Lung microvascular endothelial cell (primary cell): ENCODE measurements at regions not wholly inside any gene's neighbourhood (a gene's known extent, or its start where the extent isn't known, plus 50 kb on each side); places are given as distances from the start of the nearest gene placed in this dataset.

Experiments
- DNase-seq, 2 donors: peaks; one replicate each; pipeline versions ENCODE4 v3.0.0 to v3.0.0-alpha.2; 2010; ENCODE audit warnings: low read depth in 2 of 2

DNA sequence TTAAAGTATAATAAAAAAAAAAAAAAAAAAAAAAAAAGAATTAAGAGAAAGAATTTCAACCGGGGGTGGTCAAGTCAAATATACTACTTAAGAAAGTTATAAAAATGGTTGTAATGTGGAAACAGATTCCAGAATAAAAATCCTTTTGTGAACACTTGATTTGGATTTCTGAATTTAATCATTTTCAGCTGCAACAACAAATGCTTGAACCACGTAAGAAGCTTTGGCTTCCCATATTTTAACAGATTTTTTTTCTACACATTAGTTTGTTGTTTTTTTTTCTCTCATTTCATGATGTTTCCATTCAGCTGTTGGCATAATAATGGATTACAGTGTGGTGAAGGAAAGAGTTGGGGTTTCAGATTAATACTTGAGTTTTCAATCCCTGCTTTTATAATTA lies 137.3 kb upstream of the AGR3 start:
- no peak for DNase-seq

DNA sequence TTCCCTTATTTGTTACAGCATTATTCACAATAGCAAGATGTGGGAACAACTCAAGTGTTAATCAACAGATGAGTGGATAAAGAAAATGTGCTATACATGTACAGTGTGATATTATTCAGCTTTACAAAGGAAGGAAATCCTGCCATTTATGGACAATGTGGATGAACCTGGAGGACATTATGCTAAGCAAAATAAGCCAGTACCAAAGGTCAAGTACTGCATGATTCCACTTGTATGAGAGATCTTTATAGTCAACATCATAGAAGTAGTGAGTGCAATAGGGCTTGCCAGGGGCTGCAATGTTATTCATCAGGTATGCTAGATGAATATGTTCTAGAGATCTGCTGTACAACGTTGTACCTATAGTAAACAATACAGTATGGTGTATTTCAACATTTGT lies 138.5 kb upstream of the AGR3 start:
- peak; percentile 20 to 73 for DNase-seq

- no peak for DNase-seq
Observed at GRCh38 chr7:17021205-17021604, 139.4 kb upstream of the AGR3 start.

- DNase-seq = no peak
Observed at GRCh38 chr7:17022920-17023319, 141.1 kb upstream of the AGR3 start.

DNA sequence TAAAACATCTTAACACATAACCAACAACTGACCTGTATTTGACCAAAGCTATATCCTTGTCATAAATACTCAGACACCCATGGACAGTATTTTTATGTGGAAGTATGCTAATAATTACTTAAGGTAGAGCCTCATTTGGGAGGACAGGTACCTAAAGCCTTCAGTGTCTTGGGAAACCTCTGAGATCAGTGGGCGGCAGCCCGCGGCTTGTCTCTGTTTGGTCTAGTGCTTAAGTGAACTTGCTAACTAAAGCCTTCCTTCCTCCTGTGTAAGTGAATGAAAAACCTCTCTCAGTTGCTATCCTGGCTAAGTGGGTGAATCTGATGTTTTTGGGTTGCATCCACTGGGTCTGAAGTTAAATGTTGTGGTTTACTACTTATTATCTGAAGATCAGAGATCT lies 144.5 kb upstream of the AGR3 start:
- no peak for DNase-seq

GRCh38 chr7:17027143-17027788 lies 145.5 kb upstream of the AGR3 start:
- peak in 1 of 2 donors; percentile 75 for DNase-seq

DNA sequence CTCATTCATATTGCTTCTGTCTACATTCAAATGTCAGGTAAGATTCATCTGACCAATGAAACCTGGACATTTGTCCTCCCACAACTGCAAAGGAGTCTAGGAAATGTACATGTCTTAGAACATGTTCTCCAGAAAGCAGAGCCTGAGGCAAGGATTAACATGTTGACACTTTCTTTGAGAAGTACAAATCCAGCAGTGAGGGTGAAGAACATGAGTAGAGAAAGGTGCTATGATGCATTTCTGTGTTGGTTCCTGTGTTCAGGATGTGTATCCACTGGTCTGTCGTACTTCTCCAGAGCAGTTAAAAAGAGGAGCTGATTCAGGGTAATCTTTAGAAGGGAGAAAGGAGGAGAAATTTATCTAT lies 146.0 kb upstream of the AGR3 start:
- DNase-seq = no peak

DNA sequence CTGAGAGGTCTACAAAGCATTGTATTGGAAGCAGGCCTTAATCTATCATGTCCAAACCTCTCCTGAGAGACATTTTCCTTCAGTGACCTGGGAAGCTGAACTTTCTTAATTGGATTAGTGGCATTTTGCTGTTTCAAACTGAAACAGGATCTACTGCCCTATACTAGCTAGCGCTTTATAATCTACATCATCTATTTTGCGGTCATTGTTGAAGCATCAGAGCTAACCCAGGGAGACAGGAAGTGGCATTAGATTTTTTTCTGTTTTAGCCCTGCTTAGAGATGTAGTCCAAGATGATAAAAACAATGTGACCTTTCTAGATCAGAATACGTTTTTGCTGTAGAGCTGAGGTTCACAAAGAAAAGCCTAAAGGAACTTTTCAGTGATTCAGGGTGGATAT lies 147.4 kb upstream of the AGR3 start:
- no peak for DNase-seq

GRCh38 chr7:17030559-17030958 lies 148.8 kb upstream of the AGR3 start:
- peak; percentile 30 to 64 for DNase-seq

DNA sequence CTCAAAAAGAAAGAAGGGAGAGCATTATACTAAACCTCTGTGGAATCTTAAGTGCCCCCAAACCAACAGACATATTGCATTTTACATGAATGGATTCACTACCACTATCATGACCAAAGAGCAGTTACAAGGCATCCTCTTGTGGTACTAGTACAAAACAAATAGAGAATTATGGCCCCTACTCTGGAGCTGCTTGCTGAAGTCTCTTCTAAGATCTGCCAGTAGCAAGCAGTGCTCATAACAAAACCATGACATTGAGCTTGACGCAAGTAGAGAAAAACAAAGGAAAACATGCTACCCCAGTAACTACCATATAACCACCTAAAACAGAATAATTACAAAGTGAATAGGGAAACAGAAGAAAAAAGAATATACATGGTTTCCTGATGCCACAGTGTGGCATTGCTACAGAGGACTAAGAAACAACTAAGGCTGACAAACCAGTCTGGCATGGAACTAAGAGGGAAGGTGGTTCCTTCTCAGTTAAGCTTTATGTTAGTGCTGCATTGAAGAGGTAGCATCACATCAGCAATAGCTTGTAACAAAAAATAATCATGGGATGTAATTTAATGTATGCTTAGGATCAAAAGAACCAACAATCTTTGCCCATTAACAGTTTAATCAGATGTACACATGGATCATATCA lies 150.2 kb upstream of the AGR3 start:
- DNase-seq = no peak

DNA sequence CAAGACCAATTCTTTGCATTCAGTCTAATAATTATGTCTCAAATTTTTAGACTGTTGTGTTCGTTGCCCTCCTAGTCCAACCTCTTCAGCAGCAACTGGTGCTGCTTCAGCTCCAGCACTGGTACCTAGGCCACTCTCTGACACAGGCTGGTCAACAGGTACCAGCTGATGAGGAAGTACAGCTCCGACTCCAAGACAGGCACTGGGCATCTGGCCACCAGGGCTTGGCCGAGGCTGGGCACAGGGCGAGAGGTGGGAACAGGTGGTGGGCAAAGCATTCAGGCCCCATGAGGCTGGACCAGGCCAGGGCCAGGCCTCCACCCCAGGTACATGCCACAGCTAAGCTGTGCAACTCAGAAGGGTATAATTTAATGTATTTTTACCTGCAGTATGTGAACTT lies 151.5 kb upstream of the AGR3 start:
- no peak for DNase-seq

- DNase-seq = no peak
Observed at GRCh38 chr7:17036584-17036983, 154.8 kb upstream of the AGR3 start.

- DNase-seq = no peak
Observed at GRCh38 chr7:17037356-17037755, 155.6 kb upstream of the AGR3 start.

- DNase-seq = no peak
Observed at GRCh38 chr7:17038160-17038782, 156.5 kb upstream of the AGR3 start.

DNA sequence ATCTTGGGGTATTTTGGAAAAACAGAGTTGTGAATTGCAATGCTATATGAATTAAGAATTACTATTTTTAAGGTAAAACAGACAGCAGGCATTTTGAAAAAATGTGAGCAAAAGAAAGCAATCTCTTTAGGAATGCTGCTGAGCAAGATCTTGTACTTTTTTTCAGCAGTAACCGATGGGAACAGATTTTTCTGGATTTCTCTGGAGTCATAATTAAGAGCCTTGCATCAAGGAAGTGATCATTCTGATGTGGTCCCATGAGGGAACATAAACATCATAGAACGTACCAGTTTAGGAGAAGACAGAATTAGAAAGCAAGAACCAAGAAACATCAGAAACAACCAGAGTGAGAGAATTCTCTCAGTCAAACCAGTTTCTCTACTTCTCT lies 157.0 kb upstream of the AGR3 start:
- no peak for DNase-seq

- DNase-seq = no peak
Observed at GRCh38 chr7:17039372-17039771, 157.6 kb upstream of the AGR3 start.

- peak in 1 of 2 donors; percentile 30 for DNase-seq
Observed at GRCh38 chr7:17040716-17041115, 158.9 kb upstream of the AGR3 start.

GRCh38 chr7:17041324-17041723 lies 159.5 kb upstream of the AGR3 start:
- peak; percentile 96 to 97 for DNase-seq

GRCh38 chr7:17042211-17042610 lies 160.4 kb upstream of the AGR3 start:
- peak in 1 of 2 donors; percentile 27 for DNase-seq

DNA sequence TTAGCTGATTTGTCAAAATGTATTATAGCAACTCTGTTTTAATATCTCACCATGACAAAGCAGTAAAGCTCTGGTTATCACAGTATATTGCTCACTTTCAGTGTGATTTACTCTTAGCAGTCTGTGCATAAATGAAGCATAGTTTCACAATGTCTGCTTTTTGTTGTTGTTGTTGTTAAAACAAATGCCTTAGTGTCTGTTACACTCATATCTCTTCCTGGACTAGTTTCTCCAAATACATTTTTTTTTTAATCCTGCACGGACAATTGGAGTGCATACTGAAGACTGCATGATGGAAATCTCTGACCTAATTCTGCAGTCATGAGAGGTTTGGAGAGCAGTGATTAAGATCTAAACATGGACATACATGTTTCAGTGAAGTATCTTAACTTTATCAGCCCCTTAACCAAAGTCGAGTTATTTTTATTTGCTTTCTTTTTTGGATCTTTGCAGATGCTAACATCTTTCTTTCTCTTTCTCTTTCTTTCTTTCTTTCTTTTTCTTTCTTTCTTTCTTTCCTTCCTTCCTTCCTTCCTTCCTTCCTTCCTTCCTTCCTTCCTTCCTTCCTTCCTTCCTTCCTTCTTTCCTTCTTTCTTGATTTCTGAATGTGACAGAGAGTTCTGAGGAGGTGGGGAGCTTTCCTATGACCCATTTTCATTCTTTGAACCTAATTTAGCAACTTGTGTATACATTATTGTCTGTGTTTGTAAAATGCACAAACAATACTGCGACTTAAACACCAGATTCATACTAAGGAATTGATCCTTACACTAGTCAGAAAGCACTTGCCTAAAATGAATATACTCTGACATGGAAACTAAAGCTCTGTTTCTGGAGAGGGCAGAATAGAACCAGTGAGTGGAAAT lies 161.5 kb upstream of the AGR3 start:
- peak; percentile 40 to 61 for DNase-seq

GRCh38 chr7:17044396-17044795 lies 162.6 kb upstream of the AGR3 start:
- no peak for DNase-seq

GRCh38 chr7:17044861-17045260 lies 163.1 kb upstream of the AGR3 start:
- DNase-seq = no peak
